B cell (primary cell): ENCODE measurements at regions not wholly inside any gene's neighbourhood (a gene's known extent, or its start where the extent isn't known, plus 50 kb on each side); places are given as distances from the start of the nearest gene placed in this dataset.

ENCODE experiments used
- ATAC-seq: fragments of 200-7000 bp; cut with Tn5 transposase; one replicate; pipeline ENCODE4 v1.10.0; 2021; ENCODE audit warnings: low read depth, mild to moderate bottlenecking, moderate number of reproducible peaks, moderate library complexity
- CTCF ChIA-PET: fragments of 350-600 bp; sonication (Branson Sonifier 250); formaldehyde crosslinking; loops from one replicate; lab custom pipeline; 2021; ENCODE audit warnings: antibody characterized with exemption, inconsistent platforms; lab: Charles Lee
- POLR2A ChIA-PET: fragments of 350-600 bp; sonication (Branson Sonifier 250); formaldehyde crosslinking; loops from one replicate; lab custom pipeline; 2021; ENCODE audit warnings: antibody characterized with exemption; lab: Charles Lee
- DNase-seq: peaks from one replicate; pipeline ENCODE4 v3.0.0; 2013
- H2AFZ ChIP-seq: 2 replicates; pipeline ENCODE4 v1.6.1; 2012; ENCODE audit warnings: mild to moderate bottlenecking, low read depth, low read length; ENCODE audit not compliant: insufficient read depth, poor library complexity, severe bottlenecking
- H3K27ac ChIP-seq, 2 donors: 1 replicate in 1 of 2; 2 replicates in 1 of 2; pipeline ENCODE4 v1.5.1; 2012 to 2013; ENCODE audit warnings: low read length in 2 of 2, mild to moderate bottlenecking in 2 of 2, moderate library complexity in 1 of 2
- H3K27me3 ChIP-seq, 4 experiments: fragments of 200-600 bp in 1 of 4; sonication (generic) in 1 of 4; replicated peaks in 1 of 4; 1 replicate in 2 of 4; 2 replicates in 2 of 4; pipeline versions ENCODE4 v1.6.1 to v1.7.0; 2013 to 2016; ENCODE audit warnings: low read length in 3 of 4, mild to moderate bottlenecking in 2 of 4, mixed read lengths in 1 of 4, moderate library complexity in 1 of 4; ENCODE audit not compliant: insufficient read depth in 4 of 4, control insufficient read depth in 3 of 4; ENCODE audit errors: control extremely low read depth in 1 of 4
- H3K36me3 ChIP-seq, 2 experiments: replicated peaks in 1 of 2; 1 replicate in 1 of 2; 2 replicates in 1 of 2; pipeline versions ENCODE4 v1.6.1 to v1.7.1; 2013; ENCODE audit warnings: low read length in 1 of 2; ENCODE audit not compliant: insufficient read depth in 2 of 2, control insufficient read depth in 1 of 2; ENCODE audit errors: control extremely low read depth in 1 of 2, extremely low read depth in 1 of 2
- H3K4me1 ChIP-seq, 2 donors: fragments of 200-600 bp in 1 of 2; sonication (generic) in 1 of 2; 1 replicate in 1 of 2; 2 replicates in 1 of 2; pipeline versions ENCODE4 v1.5.1 to v1.6.1; 2013 to 2017; ENCODE audit warnings: low read length in 2 of 2; ENCODE audit not compliant: control insufficient read depth in 2 of 2, insufficient read depth in 2 of 2
- H3K4me2 ChIP-seq: replicated peaks from 2 replicates; pipeline ENCODE3; 2012; ENCODE audit warnings: mild to moderate bottlenecking, low read depth, low read length; ENCODE audit not compliant: poor library complexity, severe bottlenecking
- H3K4me3 ChIP-seq, 5 experiments: fragments of 200-600 bp in 1 of 5; sonication (generic) in 1 of 5; 1 replicate in 3 of 5; 2 replicates in 2 of 5; pipeline versions ENCODE4 v1.5.1 to v1.7.0; 2011 to 2016; ENCODE audit warnings: low read length in 4 of 5, mild to moderate bottlenecking in 4 of 5, low read depth in 2 of 5, control low read depth in 1 of 5, moderate library complexity in 1 of 5; ENCODE audit not compliant: insufficient read depth in 1 of 5; ENCODE audit errors: control extremely low read depth in 1 of 5, extremely low read depth in 1 of 5
- H3K79me2 ChIP-seq: fragments of 200-600 bp; sonication (generic); one replicate; pipeline ENCODE4 v1.6.0; 2016; ENCODE audit warnings: low read length; ENCODE audit not compliant: control insufficient read depth, insufficient read depth
- H3K9ac ChIP-seq: fragments of 200-600 bp; sonication (generic); 2 replicates; pipeline ENCODE4 v1.6.1; 2017; ENCODE audit warnings: mild to moderate bottlenecking, low read length, moderate library complexity
- H3K9me3 ChIP-seq, 3 donors: one replicate each; pipeline versions ENCODE4 v1.6.1 to v1.7.1; 2013; ENCODE audit warnings: low read length in 2 of 3; ENCODE audit not compliant: control insufficient read depth in 2 of 3, insufficient read depth in 1 of 3; ENCODE audit errors: control extremely low read depth in 1 of 3
- H4K20me1 ChIP-seq: 2 replicates; pipeline ENCODE4 v1.6.0; 2012; ENCODE audit warnings: mild to moderate bottlenecking, low read length; ENCODE audit not compliant: insufficient read depth, control insufficient read depth, poor library complexity, severe bottlenecking
- H3K27ac Mint-ChIP-seq: one replicate; pipeline ENCODE4 v1.8.0; 2021; ENCODE audit warnings: mixed read lengths
- H3K27me3 Mint-ChIP-seq: one replicate; pipeline ENCODE4 v1.8.0; 2021; ENCODE audit warnings: mixed read lengths
- H3K4me1 Mint-ChIP-seq: one replicate; pipeline ENCODE4 v1.8.0; 2021; ENCODE audit warnings: mixed read lengths
- H3K4me3 Mint-ChIP-seq: one replicate; pipeline ENCODE4 v1.8.0; 2021; ENCODE audit warnings: mixed read lengths
- H3K9me3 Mint-ChIP-seq: one replicate; pipeline ENCODE4 v1.8.0; 2022; ENCODE audit warnings: mixed read lengths; ENCODE audit not compliant: insufficient read depth
- CTCF ChIP-seq: fragments of 200-600 bp; IDR thresholded peaks from one replicate; pipeline ENCODE4 v1.8.0; 2022; ENCODE audit warnings: antibody characterized with exemption, mild to moderate bottlenecking
- EZH2 ChIP-seq: IDR thresholded peaks from 2 replicates; pipeline ENCODE4 v1.6.1; 2012; ENCODE audit warnings: borderline replicate concordance, low read depth, mild to moderate bottlenecking, moderate library complexity, low read length; ENCODE audit not compliant: insufficient read depth, poor library complexity, severe bottlenecking
- WGBS: methylation state at CpG from one replicate; pipeline ENCODE4 v1.1.5; 2013; ENCODE audit warnings: missing lambda C conversion rate; ENCODE audit not compliant: insufficient coverage; 5-methylcytosine and 5-hydroxymethylcytosine counted together
- intact Hi-C: fragments of 100-400 bp; cut with micrococcal nuclease; formaldehyde crosslinking; loops from one replicate; pipeline ENCODE4 v1.10.0; 2022

DNA sequence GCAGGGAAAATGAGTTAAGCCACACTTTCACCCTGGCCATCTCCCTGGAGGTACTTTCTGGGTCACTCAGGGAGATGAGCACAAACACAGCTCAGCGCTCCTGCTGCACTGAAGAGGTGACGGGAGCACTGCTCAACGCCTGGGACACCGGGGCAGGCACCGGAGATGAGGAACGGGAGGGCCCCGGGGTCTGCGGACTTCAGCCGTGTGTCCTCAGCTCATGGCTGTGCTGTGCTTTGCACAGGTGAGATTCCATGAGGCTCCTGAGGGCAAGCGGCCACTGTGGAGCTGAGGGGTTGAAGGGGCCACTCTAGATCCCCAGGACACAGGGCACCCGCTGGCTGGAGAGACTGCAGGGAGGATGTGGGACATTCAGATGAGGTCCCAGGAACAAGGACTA lies 234.2 kb upstream of the EXOC2 start:
- Histone ChIP-seq H3K36me3 (no peaks in the 10 kb centered on the region), H2AFZ (no peak overlapping the region), H3K4me2 (no peak overlapping the region), H3K4me3 (no peak overlapping the region), H3K4me1 (no peaks in the 10 kb centered on the region), H3K27me3 (peaks cover 0 to 7% (median under 1%) of the 10 kb centered on the region in 4 experiments), H3K9ac (no peak overlapping the region), H3K9me3 (peaks cover 0 to 22% (median 2%) of the 10 kb centered on the region in 3 donors), H3K79me2 (no peaks in the 10 kb centered on the region), H3K27ac (no peak overlapping the region), H4K20me1 (no peaks in the 10 kb centered on the region)
- peaks cover 10% of the 10 kb centered on the region for H3K27me3 Mint-ChIP-seq
- H3K9me3 Mint-ChIP-seq: peaks cover 3% of the 10 kb centered on the region
- no peaks in the 10 kb centered on the region for H3K4me1 Mint-ChIP-seq
- no peak overlapping the region for H3K4me3 Mint-ChIP-seq
- DNase-seq (no peak), ATAC-seq (no peak)
- ChIA-PET CTCF (no interaction called here), POLR2A (no interaction called here)
- intact Hi-C loops: no loop called here
- 89% methylated on average over 10 of the region's 11 CpGs for WGBS
- TF ChIP-seq CTCF: no peak
- no peak for TF ChIP-seq EZH2
- no peak overlapping the region for H3K27ac Mint-ChIP-seq

DNA sequence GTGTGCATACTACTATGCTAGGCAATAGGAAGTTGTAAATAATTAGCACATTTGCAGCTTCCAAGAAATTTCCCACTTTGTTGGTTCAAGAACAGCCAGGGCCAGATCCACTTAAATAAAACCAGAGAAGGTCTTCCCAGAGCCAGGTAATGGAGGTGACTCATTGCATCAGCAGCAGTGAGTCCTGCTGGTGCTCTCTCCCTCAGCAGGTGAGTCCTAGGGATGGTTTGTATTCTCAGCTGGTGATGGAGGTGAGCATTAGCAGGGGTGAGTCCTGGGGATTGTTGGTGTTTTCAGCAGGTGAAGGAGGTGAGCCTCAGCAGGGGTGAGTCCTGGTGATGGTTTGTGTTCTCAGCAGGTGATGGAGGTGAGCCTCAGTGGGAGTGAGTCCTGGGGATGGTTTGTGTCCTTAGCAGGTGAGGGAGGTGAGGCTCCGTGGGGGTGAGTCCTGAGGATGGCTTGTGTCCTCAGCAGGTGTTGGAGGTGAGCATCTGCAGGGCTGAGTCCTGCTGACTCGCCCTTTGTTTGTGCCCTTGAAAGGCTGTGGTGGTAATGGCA lies 232.8 kb upstream of the EXOC2 start:
- H3K4me3 Mint-ChIP-seq: no peak overlapping the region
- ChIA-PET POLR2A (no interaction called here), CTCF (no interaction called here)
- DNase-seq (no peak), ATAC-seq (no peak)
- peaks cover 0 to 7% (median 1%) of the 10 kb centered on the region in 4 experiments for H3K27me3 ChIP-seq
- H2AFZ ChIP-seq: no peak overlapping the region
- no peaks in the 10 kb centered on the region for H3K79me2 ChIP-seq
- peaks cover 5% of the 10 kb centered on the region for H3K9me3 Mint-ChIP-seq
- no peaks in the 10 kb centered on the region for H3K36me3 ChIP-seq
- H4K20me1 ChIP-seq: no peaks in the 10 kb centered on the region
- no peak overlapping the region for H3K4me2 ChIP-seq
- H3K4me1 ChIP-seq: no peaks in the 10 kb centered on the region
- no peak overlapping the region for H3K27ac Mint-ChIP-seq
- no peak overlapping the region for H3K9ac ChIP-seq
- H3K27ac ChIP-seq: no peak overlapping the region
- peaks cover 0 to 32% (median 11%) of the 10 kb centered on the region in 3 donors for H3K9me3 ChIP-seq
- intact Hi-C loops: no loop called here
- peaks cover 10% of the 10 kb centered on the region for H3K27me3 Mint-ChIP-seq
- TF ChIP-seq EZH2 (no peak), CTCF (no peak)
- H3K4me3 ChIP-seq: no peak overlapping the region
- no peaks in the 10 kb centered on the region for H3K4me1 Mint-ChIP-seq
- WGBS: 71% methylated on average over 2 of the region's 2 CpGs
